ENCODE measurements at regions not wholly inside any gene's neighbourhood (a gene's known extent, or its start where the extent isn't known, plus 50 kb on each side); places are given as distances from the start of the nearest gene placed in this dataset.

- TF ChIP-seq CTCF (IDR thresholded peaks at IDR 0.05), result no peak
- no peak for TF ChIP-seq POLR2A (IDR thresholded peaks at IDR 0.05)
Measured at GRCh38 chr12:83190631-83191390, 504.1 kb downstream of the TMTC2 start.

Measured in adrenal gland (tissue), 5 donors.